Stomach smooth muscle (tissue), 2 donors: ENCODE measurements at regions not wholly inside any gene's neighbourhood (a gene's known extent, or its start where the extent isn't known, plus 50 kb on each side); places are given as distances from the start of the nearest gene placed in this dataset.
"Not testable (repeated sequence)": the region's sequence is repeated elsewhere in the genome, so short reads cannot be mapped to it uniquely, and the experiment has no call there.

Experiments
- H3K27ac ChIP-seq: one replicate; pipeline ENCODE4 v1.7.0; 2013; ENCODE audit warnings: mild to moderate bottlenecking, low read length, inconsistent platforms
- H3K27me3 ChIP-seq, 2 donors: one replicate each; pipeline ENCODE4 v1.7.0; 2013; ENCODE audit warnings: low read length in 2 of 2; ENCODE audit not compliant: insufficient read depth in 2 of 2, control insufficient read depth in 1 of 2
- H3K36me3 ChIP-seq, 2 donors: one replicate each; pipeline ENCODE4 v1.7.0; 2013; ENCODE audit warnings: low read length in 2 of 2; ENCODE audit not compliant: control insufficient read depth in 2 of 2, insufficient read depth in 2 of 2
- H3K4me1 ChIP-seq: one replicate; pipeline ENCODE4 v1.7.0; 2013; ENCODE audit warnings: low read length; ENCODE audit not compliant: control insufficient read depth, insufficient read depth
- H3K4me3 ChIP-seq, 2 donors: one replicate each; pipeline ENCODE4 v1.7.0; 2013; ENCODE audit warnings: low read length in 2 of 2
- H3K9ac ChIP-seq, 2 donors: one replicate each; pipeline ENCODE4 v1.7.0; 2013; ENCODE audit warnings: low read length in 2 of 2, mild to moderate bottlenecking in 1 of 2
- H3K9me3 ChIP-seq, 2 donors: one replicate each; pipeline ENCODE4 v1.7.0; 2013; ENCODE audit warnings: low read length in 2 of 2; ENCODE audit not compliant: control insufficient read depth in 2 of 2
- donor health status: healthy.
- donor health status: Pancreatic carcinoma.

DNA sequence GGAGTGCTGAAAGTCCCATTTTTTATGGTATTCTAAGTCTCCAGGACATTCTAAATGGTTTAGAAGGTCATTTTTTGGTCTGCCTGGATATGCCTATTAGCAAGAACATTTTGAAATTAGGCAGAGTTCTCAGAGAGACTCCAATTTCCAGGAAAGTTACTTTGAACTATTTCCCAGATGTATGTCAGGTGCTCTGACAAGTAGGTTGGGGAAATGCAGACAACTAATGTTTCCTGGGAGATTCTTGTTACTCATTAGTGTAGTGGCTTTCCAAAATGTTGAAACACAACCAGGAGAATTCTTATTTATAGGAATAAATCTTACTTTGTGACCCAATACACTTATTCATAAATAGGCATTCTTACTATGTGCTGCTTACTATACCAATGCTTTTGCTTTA is 268.4 kb downstream of the ZNF37A start:
- H3K4me1 ChIP-seq, H3K36me3 ChIP-seq, H3K27ac ChIP-seq, H3K9me3 ChIP-seq, H3K4me3 ChIP-seq, H3K9ac ChIP-seq, H3K27me3 ChIP-seq: not testable (repeated sequence)

DNA sequence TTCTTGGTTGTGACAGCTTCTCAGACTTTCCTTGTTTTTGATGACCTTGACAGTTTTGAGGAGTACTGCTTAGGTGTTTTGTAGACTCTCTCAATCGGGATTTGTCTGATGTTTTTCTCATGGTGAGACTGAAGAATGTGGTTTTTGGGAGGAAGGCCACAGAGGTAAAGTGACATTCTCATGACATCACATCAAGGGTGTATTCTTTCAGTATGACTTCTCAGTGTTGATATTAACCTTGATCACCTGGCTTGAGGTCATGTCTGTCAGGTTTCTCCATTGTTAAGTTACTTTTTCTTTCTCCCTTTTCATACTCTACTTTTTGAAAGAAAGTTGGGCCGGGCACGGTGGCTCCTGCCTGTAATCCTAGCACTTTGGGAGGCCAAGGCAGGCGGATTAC is 269.9 kb downstream of the ZNF37A start:
- H3K9ac ChIP-seq, H3K27ac ChIP-seq, H3K9me3 ChIP-seq, H3K4me3 ChIP-seq, H3K27me3 ChIP-seq, H3K4me1 ChIP-seq, H3K36me3 ChIP-seq: not testable (repeated sequence)

DNA sequence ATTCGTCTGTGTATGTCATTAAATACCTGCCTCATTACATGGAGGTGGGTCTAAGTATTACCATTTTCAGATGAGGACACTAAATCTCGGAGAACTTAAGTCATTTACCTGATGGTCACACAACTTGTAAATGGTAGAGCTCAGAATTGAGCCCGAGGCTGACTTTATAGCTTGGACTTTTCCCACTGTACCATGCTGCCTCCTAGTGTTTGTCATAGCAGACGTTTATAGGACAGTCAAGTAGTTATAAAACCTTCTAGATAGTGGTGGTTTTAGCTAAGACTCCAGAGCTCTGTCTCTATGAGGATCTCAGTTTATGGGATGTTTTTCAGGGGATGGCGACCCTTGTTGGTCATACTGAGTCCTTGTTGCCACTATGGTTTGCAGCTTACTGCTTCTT is 271.8 kb downstream of the ZNF37A start:
- H3K27ac ChIP-seq, H3K9ac ChIP-seq, H3K4me3 ChIP-seq, H3K4me1 ChIP-seq, H3K27me3 ChIP-seq, H3K9me3 ChIP-seq, H3K36me3 ChIP-seq: not testable (repeated sequence)

DNA sequence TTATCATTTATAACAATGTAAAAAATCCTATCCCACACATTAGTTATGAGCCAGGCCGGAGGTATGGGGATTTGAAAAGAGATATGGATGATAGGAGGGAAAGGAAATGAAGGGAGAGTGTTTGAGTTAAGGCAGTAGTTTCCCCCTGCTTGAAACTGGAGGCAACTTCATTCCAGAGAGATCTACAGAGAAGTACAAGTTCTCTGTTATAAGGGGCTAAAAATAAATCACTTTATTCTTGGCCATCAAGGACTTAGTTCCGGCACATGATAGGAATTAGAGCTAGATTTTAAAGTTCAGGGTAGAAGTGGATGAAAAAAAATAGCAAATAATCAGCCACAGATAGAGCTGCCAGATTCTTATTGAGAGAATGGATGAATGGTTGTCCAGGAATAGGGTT is 289.7 kb downstream of the ZNF37A start:
- not testable (repeated sequence) for H3K9me3 ChIP-seq, H3K27ac ChIP-seq, H3K4me3 ChIP-seq, H3K27me3 ChIP-seq, H3K9ac ChIP-seq, H3K36me3 ChIP-seq, H3K4me1 ChIP-seq

DNA sequence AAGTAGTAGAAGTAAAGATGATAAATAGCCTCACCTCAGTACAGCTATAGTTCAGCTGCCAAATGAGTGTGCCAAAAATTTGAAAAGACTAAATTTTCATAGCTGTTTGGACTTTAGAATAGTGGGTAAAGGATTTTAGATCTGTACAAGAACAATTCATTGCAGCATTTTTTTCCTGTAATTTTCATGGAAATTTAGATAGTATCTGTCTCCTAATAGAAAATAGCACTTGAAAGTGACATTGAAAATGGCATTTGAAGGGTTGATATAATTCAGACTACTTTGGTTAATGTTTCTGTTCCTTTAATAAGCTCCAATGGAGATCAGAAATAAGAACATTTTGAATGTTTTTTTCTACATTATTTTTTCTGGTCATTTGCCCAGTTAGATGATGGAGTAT is 292.7 kb downstream of the ZNF37A start:
- not testable (repeated sequence) for H3K36me3 ChIP-seq, H3K9me3 ChIP-seq, H3K27ac ChIP-seq, H3K27me3 ChIP-seq, H3K4me1 ChIP-seq, H3K9ac ChIP-seq, H3K4me3 ChIP-seq

DNA sequence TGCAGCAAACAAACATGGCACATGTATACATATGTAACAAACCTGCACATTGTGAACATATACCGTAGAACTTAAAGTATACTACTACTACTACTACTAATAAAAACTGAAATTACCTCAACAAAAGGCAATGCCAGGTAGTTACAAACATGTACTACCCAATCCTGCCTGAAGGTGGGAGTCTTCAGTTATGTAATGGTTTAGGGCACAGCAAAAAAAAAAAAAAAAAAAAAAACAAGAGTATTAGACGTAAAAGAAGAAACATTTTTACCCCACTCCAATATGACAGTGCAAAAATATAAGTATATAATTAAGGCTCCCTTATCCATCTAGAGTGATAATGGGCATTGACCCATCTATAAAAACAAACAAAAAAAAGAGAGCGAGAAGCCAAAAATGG is 296.6 kb downstream of the ZNF37A start:
- H3K4me1 ChIP-seq, H3K36me3 ChIP-seq, H3K27me3 ChIP-seq, H3K4me3 ChIP-seq, H3K9me3 ChIP-seq, H3K27ac ChIP-seq, H3K9ac ChIP-seq: not testable (repeated sequence)

DNA sequence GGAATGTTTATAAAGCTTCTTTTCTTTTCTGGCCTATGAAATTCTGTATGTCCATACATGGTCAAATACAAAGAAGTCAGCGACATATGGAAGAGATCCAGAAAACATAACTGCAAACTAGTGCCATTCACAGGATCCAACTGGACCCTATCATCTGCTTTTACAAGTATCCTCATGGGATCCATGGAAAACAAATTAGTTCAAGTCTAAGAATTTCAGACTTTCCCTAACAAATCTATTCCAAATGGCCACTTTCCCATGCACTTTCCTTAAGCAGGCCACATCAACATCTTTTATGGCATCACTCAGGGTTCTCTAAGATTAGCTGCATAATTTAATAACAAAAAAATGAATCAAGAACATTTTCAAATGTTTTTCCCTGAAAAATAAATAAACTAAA is 301.3 kb downstream of the ZNF37A start:
- not testable (repeated sequence) for H3K4me1 ChIP-seq, H3K4me3 ChIP-seq, H3K27ac ChIP-seq, H3K27me3 ChIP-seq, H3K36me3 ChIP-seq, H3K9ac ChIP-seq, H3K9me3 ChIP-seq

DNA sequence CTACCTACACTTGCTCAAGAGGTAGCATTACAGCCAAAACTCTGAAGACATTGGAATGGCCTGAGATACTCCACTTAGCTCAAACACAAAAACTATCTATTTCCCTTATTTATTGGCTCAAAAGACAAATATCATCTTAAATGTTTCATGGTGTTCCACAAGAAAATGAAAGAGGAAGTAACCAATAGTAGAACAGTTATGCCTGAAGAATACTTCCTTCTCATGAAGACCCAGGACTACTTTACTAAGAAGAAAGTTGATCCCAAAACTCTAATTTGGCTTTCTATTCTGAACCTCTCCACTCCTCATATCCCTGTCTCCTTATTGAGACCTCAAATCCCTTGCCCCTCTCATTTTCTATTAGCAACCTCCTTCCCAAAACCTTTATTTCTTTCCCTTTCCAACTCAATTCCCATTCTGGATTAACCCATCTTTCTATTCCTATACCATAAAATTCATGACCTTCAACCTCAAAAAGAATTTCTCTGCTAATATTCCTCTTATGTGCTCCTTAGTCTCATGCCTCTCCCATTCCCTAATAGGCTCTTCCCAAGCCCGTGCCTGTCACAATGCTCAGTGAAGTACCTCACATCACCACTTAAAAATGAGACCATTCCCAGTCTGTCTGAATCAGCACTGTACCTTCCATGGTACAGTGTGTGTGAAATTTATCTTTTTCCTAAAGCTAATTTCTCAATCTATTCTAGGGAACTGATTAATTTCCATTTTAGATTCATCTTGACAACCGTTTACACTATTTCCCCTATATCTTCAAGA is 302.2 kb downstream of the ZNF37A start:
- H3K4me3 ChIP-seq, H3K27me3 ChIP-seq, H3K27ac ChIP-seq, H3K9me3 ChIP-seq, H3K9ac ChIP-seq, H3K4me1 ChIP-seq, H3K36me3 ChIP-seq: not testable (repeated sequence)

DNA sequence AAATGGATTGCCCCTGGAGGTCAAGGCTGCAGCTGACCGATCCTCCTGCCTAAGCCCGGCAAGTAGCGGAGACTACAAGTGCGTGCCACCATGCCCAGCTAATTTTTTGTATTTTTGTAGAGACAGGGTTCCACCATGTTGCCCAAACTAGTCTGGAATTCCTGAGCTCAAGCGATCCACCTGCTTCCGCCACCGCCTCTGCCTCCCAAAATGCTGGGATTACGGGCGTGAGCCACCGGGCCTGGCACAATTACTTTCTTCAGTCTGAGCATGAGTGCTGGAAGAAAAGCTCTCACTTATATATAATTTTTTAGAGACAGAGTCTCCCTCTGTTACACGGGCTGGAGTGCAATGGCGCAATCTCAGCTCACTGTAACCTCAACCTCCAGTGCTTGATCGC is 307.4 kb downstream of the ZNF37A start:
- not testable (repeated sequence) for H3K4me3 ChIP-seq, H3K27ac ChIP-seq

DNA sequence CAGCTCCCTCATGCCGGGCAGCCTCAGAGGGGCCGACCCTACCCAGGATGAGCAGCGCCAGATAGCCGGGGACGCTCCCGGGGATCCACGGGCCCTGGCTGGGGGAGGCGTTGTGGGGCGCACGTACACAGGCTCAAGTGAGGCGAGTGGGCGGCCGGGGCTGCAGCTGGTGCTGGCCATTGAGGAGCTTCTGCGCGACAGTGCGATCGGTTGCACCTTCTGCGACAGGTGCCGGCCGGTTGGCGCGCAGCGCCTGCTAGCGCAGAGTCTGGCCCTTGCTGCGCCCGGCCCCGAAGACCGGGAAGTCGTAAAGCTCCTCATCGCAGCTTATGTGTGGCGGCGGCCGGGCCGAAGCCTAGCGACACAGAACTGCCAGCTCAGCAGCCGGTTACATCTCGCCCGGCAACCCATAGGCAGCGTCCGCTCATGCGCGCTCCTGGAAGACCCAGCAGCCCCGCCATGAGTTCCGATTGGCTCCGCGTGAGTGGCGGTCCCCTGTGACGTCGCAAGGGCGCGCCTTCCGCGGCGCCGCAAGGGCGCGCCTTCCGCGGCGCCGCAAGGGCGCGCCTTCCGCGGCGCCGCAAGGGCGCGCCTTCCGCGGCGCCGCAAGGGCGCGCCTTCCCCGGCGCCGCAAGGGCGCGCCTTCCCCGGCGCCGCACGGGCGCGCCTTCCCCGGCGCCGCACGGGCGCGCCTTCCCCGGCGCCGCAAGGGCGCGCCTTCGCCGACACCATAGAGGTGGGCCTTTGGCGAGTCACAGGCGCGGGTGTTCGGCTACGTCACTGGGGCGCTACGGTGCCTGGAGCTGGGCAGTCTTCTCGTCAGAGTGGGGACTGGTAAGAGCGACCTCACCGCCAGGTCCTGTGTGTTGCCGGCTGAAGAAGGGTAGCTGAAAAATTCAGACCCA is 308.6 kb downstream of the ZNF37A start:
- not testable (repeated sequence) for H3K4me1 ChIP-seq, H3K9me3 ChIP-seq, H3K36me3 ChIP-seq, H3K27me3 ChIP-seq
- H3K9ac ChIP-seq: peak overlapping the region; percentile 80 to 87
- peak overlapping the region; percentile 92 for H3K27ac ChIP-seq
- peak overlapping the region; percentile 67 to 83 for H3K4me3 ChIP-seq

More for the DNA sequence above, 307.4 kb downstream of the ZNF37A start:
- not testable (repeated sequence) for H3K9me3 ChIP-seq, H3K27me3 ChIP-seq, H3K36me3 ChIP-seq, H3K9ac ChIP-seq, H3K4me1 ChIP-seq
